Activated CD4-positive, alpha-beta T cell treated with anti-CD3 and anti-CD28 coated beads, Interleukin-2, amount 50 U/mL, for 4 hours (primary cell): ENCODE measurements at regions not wholly inside any gene's neighbourhood (a gene's known extent, or its start where the extent isn't known, plus 50 kb on each side); places are given as distances from the start of the nearest gene placed in this dataset.
"Not testable (repeated sequence)": the region's sequence is repeated elsewhere in the genome, so short reads cannot be mapped to it uniquely, and the experiment has no call there.

ENCODE experiments used
- DNase-seq, 2 experiments: peaks; one replicate each; pipeline ENCODE4 v3.0.0-alpha.2; 2020

DNA sequence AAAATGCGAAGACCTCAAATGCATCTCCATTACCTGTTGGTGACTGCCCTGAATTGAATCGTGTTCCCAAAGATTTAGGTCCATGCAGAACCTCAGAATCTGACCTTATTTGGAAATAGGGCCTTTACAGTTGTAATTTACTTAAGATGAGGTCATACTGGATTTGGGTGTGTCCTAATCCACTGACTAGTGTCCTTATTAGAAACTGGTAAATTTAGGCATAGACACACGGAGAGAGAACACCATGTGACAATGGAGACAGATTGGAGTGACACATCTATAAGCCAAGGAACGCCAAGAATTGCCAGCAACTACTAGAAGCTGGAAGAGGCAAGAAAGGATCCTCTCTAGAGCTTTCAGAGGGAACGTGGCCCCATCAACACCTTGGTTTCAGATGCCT lies 203.1 kb downstream of the SMAD2 start:
- no peak for DNase-seq

DNA sequence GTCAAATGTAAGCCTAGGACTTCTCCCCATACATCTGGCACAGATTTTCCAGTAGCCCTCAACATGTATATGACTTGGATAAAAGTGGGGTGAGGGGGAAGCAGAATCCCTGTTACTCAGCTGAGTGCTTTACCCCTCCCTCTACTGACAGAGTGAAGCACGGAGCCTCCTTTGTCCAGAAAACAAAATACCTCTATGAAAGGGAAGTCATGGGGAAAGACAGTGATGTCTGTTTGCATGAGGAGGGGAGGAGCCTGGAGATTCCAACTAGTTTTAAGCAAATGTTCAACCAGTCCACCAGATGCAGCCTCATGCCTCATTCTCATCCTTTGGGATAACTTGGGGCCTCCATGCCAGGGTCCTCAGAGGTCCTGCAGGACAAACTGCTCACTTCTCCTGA lies 203.9 kb downstream of the SMAD2 start:
- no peak for DNase-seq

DNA sequence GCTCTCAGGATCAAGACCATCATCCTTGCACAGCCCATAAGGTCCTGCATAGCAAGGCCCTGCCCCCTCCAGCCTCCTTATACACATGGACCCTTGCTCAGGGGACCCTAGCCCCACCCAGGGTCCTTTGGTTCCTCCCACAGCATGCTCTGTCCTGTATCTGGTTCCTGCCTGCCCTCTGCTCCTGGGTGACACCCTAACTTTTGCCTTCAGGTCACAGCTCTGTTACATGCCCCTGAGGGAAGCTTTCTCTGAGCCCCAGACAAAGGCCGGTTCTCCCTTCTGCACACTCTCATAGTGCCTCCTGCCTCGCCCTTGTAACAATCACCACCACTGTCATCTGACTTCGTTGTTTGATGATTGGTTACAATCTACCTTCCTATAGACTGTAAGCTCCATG lies 204.8 kb downstream of the SMAD2 start:
- DNase-seq, result no peak

DNA sequence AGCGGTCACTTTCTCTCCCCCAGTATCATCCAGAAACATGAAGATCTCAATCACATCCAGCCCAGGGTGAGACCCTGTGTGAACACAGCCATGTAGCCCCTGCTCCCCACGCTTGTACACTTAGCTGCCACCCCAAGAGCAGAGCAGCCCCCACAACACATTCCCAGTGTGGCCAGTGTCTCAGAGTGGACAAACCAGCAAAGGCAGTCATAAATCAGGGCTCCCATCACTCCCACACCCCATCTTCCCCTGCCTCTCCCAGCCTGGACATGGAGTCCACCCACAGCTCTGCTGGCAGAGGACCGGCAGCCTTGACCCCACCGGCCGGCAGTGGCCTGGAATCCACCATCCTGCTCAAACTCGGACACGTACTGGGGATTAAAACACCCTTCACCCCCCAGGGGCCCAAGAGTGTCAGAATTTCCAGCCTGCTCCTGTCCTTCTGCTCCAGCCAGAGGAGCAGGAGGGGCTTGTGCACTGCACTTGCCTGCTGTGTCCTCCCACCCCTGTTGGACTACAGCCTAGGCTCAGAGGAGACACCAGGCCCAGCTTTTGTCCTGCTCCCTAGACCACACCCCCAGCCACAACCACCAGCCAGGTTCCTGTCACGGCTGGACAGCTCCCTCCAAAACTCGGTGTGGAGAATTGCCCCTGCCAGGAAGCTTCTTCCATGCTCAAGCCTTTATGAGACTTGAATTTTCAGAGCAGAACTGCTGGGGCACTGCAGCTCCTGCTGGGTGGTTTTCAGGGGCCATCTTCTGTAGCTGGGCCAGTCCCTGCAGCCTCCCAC lies 206.1 kb downstream of the SMAD2 start:
- DNase-seq, result no peak

DNA sequence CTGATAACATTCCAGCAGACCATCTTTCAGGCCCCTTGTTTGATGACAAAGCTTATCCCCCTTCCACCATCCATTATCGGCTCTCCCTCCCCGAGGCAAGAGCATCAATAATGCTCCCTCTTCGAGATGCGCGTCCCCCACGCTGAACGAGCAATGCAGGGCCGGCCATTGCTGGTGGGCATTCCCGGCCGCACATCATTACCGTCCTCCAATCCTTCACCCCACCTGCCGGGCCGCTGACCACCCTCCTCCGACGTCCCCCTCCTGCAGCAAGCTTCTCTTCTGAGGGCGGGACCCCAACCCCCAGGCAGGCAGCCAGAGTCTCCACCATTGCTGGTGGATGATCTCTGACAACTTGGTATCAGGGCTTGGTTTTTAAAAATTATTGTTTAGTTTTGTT lies 208.6 kb downstream of the SMAD2 start:
- DNase-seq, result no peak

DNA sequence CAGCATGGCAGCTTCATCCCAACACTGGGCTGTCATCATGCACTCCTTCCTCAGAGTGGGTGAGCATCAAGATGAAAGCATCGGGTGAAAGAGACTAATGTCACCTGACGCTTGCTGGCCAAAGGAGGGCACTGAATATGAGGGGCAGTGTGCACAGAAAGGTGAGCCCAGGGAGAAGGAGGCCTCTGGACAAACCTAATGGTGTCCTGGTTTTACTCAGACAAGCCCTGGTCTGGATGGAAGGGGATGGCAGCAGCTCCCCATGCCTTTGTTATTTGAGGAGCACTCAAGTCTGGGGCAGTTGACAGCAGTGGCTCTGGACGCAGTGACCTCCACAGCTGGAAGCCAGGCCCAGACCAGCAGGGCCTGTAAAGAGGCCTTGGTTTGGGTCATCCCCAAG lies 209.7 kb downstream of the SMAD2 start:
- no peak for DNase-seq

DNA sequence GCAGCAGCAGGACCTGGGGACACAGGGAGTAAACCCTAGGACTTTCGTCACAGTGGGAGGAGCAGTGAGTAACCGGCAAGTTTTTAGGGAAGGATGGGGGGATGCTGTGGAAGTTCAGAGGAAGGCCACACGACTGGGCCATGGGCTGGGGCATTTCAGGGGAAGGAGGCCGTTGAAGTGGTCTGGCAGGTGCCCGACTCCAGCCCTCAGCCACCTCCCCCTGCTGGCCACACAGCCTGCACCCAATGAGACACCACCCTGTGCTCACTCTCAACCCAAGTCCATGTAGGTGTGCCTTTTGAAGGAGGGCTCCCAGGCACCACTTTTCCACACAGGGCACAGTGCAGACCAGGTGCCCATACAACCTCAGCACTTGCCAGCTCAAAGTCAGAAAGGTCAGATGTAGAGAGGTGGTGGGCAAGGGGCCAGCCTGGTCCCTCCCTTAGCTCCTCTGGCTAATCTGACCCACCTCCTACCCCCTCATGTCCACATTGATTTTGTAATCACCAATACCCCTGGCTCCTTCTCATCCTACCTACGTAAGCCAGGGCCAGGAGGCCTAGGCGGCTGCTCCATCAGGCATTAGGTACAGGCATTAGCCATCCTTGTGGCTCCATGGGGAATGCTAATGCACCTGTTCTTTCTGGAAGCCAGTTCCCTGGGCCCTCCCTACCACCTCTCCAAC lies 211.2 kb downstream of the SMAD2 start:
- no peak for DNase-seq

DNA sequence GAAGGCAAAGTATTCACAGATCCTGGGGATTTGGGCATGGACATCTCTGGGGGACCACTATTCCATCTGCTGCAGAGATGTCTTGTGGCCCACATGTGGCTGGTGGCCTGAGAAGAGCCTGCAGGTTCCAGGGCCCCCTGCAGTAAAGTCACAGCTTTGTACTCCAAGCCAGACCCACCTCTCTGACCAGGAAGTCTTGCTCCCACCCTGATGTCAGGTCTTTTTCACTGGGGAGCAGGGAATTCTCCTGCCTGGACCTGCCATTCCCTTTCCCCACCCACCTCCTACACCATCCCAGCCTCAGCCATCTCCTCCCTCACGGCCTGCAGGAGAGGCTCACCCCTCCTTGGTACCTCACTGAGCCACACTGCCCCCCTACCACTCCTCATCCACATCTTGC lies 211.8 kb downstream of the SMAD2 start:
- no peak for DNase-seq

DNA sequence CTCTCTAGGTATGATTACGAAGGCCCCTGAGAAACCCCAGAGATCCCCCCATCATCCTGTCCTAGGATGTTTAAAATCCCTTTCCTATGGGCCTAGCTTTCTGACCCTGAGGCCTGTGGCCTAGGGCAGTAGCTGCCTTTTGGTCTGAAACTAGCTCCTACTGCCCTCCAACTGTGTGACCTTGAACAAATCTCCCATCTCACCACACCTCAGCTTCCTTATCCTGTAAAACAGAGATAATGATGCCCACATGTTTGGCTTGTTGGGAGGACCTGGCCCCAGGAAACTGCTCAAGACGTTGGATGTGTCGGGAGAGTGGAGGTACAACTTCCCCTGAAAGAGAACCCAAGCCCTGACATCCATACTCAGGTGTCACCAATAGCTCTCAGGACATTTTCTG lies 213.2 kb downstream of the SMAD2 start:
- DNase-seq, result no peak

DNA sequence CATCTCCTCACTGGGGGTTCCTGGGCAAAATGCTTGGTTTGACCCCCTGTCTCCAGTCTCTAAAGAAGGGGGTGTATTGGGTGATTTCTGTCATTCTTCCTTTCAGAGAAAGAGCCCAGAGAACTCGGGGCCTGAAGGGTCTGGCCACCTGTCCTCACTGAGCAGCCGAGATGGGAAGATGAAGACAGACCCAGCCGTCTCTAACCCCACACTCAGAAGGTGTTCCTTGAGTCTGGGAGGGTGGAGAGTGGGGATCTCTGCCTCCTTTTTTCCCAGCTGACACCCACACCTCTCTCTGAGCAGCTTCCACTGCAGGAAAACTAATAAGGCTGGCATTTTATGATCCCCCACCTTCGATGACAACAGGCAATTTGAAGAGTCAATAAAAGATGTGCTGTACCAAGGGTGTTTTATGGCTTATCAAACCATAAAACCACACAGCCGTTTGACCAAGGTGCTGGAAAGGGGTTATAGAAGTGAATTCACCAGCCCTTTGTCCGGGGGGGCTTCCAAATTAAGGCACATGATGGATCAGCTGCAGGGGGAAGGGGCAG lies 213.8 kb downstream of the SMAD2 start:
- no peak for DNase-seq

DNA sequence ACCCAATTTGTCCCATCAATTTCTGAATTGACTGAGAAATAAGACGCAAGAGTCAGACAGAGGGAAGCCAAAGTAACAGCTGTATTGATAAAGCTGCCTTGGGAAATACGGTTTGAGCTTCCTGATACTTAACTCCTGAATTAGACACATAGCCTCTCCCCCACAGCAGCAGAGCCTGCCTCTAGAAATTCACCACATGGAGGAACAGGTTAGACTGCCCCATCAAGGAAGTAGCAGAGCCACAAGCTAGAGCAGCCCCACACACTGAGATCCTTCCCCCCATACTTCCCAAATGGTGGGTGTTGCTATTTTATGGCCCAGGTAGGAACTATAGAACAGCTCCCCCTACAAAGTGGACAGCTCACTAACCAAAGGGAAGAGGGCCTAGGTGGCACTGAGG lies 220.0 kb downstream of the SMAD2 start:
- DNase-seq, result no peak

DNA sequence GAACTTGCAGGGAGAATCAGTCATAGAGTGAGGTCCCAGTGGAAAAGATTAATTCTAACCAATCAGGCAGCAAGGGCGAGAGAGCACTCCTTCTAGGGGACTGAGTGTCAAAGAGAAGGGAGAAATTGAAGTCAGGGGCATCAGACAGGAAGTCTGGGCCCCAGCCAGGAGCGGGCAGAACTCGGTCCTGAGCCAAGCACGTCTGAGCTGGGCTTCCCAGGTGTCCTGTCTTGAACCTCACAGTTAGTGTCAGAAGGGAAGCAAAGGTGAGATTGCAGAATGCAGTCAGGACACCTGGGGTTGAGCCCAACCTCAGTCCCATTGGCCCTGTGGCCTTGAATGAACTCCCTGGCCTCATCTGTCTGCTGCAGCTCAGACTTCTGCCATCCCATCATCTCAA lies 220.9 kb downstream of the SMAD2 start:
- no peak for DNase-seq

DNA sequence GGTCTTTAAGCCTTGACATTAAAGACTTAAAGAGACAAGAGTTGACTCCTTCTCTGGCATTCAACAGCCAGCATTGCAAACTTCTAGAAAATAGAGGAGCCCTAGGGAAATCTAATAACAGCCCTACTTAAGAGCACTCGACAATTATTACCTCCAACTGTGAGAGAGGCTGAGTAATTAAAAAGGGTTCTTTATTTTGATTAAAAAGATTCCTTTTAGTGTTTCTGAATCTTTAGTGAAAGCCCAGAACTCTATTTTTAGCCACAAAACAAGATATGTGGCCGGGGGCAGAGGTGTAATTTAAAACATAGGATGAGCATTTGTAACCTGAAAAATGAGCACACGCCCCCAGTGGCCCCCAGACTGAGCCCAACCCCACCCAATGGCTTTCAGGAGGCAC lies 222.3 kb downstream of the SMAD2 start:
- DNase-seq, result no peak

DNA sequence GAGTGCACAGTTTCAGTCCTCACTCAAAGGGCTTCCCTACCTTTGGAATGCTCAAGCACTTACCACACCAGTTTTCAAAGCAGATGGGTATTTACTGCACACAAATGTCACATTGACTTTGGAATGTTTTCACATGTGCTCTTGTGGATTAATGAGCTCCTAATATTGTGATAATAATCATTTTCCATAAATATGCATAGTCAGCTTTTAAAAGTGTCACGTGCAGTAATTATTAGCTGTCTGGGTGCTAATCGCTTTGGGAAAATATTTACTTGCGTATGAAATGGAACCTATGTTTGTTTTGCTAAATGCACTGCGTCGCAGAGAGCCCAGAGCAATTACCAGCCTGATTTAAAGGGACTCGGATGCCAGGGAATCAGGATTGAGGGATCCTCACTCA lies 229.3 kb downstream of the SMAD2 start:
- no peak for DNase-seq

DNA sequence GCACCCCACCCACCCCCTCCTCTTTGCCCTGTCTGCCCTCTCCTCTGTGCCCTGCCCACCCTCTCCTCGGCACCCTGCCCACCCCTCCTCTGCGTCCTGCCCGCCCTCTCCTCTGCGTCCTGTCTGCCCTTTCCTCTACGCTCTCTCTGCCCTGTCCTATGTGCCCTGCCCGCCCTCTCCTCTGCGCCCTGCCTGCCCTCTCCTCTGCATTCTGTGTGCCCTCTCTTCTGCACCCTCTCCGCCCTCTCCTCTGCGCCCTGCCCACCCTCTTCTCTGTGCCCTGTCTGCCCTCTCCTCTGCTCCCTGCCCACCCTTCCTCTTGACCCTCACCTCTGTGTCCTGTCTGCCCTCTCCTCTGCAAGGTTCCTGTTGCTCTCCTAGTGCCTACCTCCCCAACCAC lies 233.6 kb downstream of the SMAD2 start:
- no peak for DNase-seq

DNA sequence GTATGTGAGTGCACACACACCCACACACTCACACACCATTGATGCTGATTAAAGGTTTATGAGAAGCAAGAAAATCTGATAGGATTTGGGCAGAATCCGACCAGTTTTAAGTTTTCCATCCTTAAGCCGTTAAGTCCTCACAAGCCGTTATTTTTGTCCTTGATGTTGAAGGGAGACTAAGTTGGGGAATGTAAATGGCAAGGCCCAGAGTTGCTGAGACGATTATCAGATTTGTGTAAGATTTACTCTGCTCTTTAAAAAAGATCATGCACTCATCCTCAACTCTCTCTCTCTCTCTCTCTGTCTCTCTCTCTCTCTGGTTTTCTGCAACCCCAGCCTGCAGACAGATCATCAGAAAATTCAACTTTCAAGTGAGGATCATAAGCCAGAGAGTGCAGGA lies 238.8 kb downstream of the SMAD2 start:
- DNase-seq, result no peak

DNA sequence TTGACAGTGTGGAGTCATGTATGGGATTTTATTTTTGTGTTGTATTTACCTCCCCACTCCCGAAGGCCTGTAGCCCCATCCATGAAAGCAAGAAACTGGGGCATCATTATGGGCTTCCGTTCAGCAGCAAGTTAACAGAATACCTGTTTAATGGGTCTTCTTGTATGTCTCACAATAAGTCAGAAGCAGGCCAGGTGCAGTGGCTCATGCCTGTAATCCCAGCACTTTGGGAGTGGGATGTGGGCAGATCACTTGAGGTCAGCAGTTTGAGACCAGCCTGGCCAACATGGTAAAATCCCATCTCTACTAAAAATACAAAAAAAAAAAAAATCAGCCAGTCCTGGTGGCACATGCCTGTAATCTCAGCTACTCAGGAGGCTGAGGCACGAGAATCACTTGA lies 239.7 kb downstream of the SMAD2 start:
- not testable (repeated sequence) for DNase-seq

DNA sequence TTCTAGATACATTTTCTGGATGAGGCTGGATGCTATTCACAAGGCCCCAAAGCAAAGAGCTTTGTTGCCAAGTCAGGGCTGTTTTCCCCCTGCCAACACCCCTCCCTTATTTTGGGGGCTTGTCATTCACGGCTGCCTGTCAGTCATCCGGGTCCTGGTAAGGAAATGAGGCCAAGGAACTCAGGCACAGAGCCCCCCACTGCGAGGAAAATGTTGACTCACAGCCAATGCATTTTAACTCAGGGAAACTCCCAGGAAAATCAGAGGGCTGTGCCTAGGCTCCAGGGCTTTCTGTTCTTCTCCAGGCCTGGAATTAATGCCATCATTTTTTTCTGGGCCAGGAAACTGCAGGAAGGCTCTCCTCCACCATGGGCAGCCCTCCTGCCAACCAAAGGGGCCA lies 241.1 kb downstream of the SMAD2 start:
- DNase-seq, result no peak

DNA sequence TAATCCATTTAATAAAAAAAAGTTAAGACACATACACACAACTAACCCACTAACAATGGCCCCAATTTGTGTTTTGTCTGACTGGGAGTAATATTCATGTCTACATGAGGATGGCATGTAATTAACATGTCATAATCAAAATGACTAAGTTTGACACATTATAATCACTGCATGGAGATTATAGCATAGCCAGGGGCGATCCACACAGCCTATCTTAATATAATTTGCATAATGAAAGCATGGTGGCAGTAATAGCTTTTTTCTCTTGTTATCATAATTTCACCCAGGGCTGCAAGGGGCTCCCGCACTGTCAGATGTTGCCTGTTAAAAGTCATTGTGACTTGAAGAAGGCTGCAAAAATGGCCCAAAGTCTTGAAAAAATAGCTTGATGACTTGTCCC lies 243.7 kb downstream of the SMAD2 start:
- no peak for DNase-seq

DNA sequence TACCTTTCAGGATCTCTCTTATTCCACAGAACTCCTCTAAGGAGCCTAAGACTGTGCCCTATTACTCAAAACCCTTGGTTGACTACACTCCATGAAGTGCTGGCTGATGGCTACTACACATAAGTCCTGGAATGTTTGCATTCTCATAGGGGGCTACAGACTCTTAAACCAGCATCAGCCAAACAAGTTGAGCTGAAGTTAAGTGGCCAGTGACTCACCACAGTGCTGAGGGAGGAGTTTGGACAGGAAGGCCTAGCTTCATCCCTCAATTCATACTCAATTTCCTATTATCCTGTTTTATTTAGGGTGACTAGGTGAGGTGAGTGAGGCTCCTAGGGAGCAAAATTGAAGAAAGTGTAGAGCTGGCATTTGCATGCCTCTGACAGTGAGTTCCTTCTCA lies 246.7 kb downstream of the SMAD2 start:
- DNase-seq, result no peak

DNA sequence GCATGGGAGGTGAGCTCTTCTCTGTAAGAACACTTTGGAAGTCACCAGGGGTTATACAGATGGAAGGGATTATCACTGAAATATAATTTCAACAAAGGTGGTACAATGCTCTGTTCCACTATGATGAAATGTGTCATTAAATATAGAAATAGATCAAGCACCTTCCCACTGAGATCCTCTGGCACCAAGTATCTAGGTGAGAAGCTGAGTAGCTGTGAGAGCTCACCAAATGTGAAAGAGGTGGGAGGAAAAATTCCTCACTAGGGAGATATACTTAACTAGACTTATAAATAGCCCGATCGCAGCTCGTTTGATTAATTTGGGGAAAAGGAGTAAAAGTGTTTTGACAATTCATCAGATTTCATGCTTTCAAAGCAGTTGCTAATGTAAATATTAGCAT lies 247.6 kb downstream of the SMAD2 start:
- no peak for DNase-seq

DNA sequence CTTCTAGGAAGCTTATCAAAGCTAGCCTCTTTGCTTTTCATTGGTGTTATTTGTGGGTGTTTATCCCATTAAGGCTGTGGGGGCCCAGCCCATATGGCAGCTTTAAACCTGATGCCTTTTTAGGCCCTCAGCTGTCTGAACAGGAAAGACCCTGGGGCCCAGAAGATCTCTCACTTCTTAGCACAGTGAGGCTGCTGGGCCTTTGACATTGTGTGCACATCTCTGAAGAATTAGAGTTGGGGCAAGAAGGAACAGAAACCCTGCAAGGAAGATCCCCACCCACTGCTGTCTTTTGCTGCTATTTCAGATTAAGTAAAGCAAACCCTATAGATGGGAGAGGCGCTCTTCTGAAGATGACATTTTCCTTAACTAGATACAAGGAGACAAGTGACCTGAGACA lies 250.0 kb downstream of the SMAD2 start:
- no peak for DNase-seq

DNA sequence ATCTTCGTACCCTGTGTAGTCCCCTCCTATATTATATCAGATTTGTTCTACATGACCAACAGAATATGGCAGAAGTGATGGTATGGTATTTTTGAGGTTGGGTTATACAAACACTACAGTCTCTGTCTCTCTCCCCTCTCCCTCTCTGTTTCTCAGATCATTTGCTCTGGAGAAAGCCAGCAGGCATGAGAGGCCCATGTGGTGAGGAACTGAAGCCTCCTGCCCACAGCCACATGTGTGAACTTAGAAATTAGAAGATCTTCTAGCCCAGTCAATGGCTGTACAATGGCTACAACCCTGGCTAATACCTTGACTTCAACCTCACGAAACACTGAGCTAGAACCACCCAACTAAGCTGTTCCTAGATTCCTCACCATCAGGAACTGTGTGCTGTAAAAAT lies 250.6 kb downstream of the SMAD2 start:
- DNase-seq, result no peak

DNA sequence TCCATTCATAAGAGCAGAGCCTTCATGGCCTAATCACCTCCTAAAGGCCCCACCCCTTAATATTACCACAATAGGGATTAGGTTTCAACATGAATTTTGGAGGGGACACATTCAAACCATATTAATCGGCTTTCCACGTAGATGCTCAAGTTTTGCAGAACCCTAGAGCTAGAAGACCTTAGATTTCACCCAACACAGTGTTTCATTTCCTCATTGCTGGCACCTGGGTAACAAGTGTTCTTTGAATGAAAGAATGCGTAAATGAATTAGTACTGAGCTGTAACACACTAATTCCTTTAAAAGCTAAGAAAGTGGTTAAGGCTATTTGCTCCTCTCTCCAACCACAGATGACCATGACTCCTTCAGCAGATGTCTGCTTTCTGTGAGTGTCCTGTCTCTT lies 252.5 kb downstream of the SMAD2 start:
- no peak for DNase-seq

DNA sequence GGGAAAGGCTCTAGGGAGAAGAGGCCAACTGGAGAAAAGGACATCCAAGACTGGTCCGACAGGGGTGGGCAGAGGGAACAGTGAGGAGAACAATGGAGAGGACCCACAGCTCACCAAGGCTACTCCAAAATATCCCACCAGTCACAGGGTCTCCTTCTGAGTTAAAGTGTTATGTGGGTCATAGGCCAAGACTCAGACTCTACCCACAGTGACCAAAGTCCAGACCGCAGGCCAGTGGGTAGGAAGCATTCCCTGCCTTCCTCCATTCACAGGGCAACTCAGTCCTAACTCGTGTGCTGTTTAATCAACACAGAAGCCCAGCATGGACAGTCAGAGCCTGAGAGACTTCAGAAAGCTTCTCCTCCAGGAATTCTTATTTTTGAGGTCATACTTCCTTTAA lies 260.6 kb downstream of the SMAD2 start:
- DNase-seq, result no peak
